ENCODE measurements at regions not wholly inside any gene's neighbourhood (a gene's known extent, or its start where the extent isn't known, plus 50 kb on each side); places are given as distances from the start of the nearest gene placed in this dataset.

DNA sequence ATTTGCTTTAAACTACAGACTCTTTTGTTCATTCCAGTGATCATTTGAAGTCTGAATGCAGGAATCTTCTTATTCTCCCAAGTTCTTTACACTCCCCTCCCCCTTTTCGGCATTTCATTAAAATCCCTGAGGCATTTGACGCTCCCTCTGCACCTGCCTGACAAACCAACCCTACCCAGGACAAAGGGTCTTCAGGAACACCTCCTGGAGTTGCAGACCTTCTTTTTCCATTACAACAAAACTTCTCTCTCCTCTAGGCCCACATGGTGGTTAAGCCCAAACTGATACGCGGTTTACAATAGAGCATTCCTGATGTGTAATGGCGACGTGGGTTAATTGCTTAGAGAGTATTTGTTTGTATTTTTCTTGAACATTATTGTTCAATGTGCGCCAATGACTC, 367.4 kb downstream of the FBXO15 start:
- no peak for DNase-seq (ENCODE audit: low spot score in 2 of 2)
- Histone ChIP-seq H3K4me3 (no peak overlapping the region), H3K36me3 (no peaks in the 10 kb centered on the region), H3K4me1 (no peaks in the 10 kb centered on the region), H3K27me3 (no peaks in the 10 kb centered on the region), H3K9me3 (no peaks in the 10 kb centered on the region), H3K27ac (no peak overlapping the region)
- TF ChIP-seq, protein P1, sequence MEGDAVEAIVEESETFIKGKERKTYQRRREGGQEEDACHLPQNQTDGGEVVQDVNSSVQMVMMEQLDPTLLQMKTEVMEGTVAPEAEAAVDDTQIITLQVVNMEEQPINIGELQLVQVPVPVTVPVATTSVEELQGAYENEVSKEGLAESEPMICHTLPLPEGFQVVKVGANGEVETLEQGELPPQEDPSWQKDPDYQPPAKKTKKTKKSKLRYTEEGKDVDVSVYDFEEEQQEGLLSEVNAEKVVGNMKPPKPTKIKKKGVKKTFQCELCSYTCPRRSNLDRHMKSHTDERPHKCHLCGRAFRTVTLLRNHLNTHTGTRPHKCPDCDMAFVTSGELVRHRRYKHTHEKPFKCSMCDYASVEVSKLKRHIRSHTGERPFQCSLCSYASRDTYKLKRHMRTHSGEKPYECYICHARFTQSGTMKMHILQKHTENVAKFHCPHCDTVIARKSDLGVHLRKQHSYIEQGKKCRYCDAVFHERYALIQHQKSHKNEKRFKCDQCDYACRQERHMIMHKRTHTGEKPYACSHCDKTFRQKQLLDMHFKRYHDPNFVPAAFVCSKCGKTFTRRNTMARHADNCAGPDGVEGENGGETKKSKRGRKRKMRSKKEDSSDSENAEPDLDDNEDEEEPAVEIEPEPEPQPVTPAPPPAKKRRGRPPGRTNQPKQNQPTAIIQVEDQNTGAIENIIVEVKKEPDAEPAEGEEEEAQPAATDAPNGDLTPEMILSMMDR (IDR thresholded peaks at IDR 0.05) = no peak
- intact Hi-C loops (cut with DNase I) = no loop called here

GRCh38 chr18:73778032-73778359, 369.6 kb downstream of the FBXO15 start:
- Histone ChIP-seq H3K36me3 (no peaks in the 10 kb centered on the region), H3K27me3 (no peaks in the 10 kb centered on the region), H3K4me3 (no peak overlapping the region), H3K27ac (no peak overlapping the region), H3K4me1 (no peaks in the 10 kb centered on the region), H3K9me3 (no peaks in the 10 kb centered on the region)
- no peak for DNase-seq (ENCODE audit: low spot score in 2 of 2)
- TF ChIP-seq, protein P1 (IDR thresholded peaks at IDR 0.05) = no peak
- intact Hi-C loops (cut with DNase I) = no loop called here

- no peaks in the 10 kb centered on the region for H3K9me3 ChIP-seq
- no peaks in the 10 kb centered on the region for H3K36me3 ChIP-seq
- TF ChIP-seq, protein P1 (IDR thresholded peaks at IDR 0.05) = no peak
- no peaks in the 10 kb centered on the region for H3K4me1 ChIP-seq
- DNase-seq (ENCODE audit: low spot score in 2 of 2) = no peak
- intact Hi-C loops (cut with DNase I) = no loop called here
- H3K4me3 ChIP-seq = no peak overlapping the region
- no peaks in the 10 kb centered on the region for H3K27me3 ChIP-seq
- no peak overlapping the region for H3K27ac ChIP-seq
These were observed 370.1 kb downstream of the FBXO15 start for GRCh38 chr18:73777356-73778031.

DNA sequence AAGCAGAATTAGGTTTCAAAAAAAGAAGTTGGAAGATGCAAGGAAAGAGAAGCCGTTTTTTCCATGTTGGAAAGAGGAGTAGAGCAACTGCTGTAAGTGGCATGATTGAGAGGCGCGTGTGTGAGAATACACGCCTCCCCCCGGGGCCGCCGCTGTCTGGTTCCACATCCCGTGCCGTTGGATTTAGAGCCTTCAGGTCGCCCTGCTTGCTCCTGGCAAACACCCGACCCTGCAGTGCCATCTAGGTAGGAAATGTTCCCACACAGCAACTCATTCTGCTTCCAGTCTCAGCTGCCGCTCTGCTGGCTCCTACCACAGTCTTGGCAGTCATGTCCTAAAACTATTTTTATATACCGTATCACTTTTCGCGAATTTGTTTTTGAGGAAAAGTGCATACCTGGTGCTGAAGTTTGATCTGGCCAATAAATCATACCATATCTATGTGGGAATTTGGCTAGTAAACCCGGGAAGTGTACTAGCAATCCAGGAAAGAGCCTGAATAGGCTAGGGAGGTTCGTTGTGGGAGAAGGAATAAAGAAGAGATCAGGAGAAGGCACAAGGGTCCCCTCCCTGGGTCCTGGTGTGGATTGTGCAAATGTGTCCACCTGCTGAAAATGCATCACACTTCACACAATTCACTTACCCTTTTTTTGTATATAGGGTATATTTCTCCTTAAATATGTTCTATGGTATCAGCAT, 372.7 kb downstream of the FBXO15 start:
- no peaks in the 10 kb centered on the region for H3K27me3 ChIP-seq
- no peak for DNase-seq (ENCODE audit: low spot score in 2 of 2)
- H3K4me1 ChIP-seq = no peaks in the 10 kb centered on the region
- TF ChIP-seq, protein P1 (IDR thresholded peaks at IDR 0.05) = no peak
- H3K4me3 ChIP-seq = no peak overlapping the region
- intact Hi-C loops (cut with DNase I) = no loop called here
- H3K36me3 ChIP-seq = no peaks in the 10 kb centered on the region
- H3K9me3 ChIP-seq = no peaks in the 10 kb centered on the region
- H3K27ac ChIP-seq = no peak overlapping the region

DNA sequence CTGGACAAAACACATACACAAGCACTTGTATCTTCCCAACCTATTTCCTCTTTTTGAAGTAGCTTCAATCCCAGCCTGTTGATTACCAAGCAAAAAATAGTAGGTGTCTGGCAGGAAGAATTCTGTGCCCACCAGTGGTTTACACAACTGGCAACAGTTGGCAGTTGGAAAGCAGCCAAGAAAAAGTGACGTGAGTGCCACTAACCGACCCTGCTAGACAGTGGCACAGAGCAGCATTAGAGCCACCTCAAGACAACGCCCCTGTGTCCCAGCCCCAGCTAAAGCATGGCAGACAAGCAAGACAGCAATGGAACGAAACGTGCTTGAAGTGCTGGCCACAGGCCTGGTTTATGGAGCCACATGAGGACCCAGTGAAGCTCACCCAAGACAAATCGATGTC, 379.6 kb downstream of the FBXO15 start:
- Histone ChIP-seq H3K9me3 (no peaks in the 10 kb centered on the region), H3K27ac (no peak overlapping the region), H3K27me3 (no peaks in the 10 kb centered on the region), H3K4me1 (no peaks in the 10 kb centered on the region), H3K4me3 (no peak overlapping the region), H3K36me3 (no peaks in the 10 kb centered on the region)
- no peak for DNase-seq (ENCODE audit: low spot score in 2 of 2)
- intact Hi-C loops (cut with DNase I) = no loop called here
- TF ChIP-seq, protein P1 (IDR thresholded peaks at IDR 0.05) = no peak

Data from ascending aorta (tissue), 2 donors.